ENCODE measurements at regions not wholly inside any gene's neighbourhood (a gene's known extent, or its start where the extent isn't known, plus 50 kb on each side); places are given as distances from the start of the nearest gene placed in this dataset.
A peak's percentile ranks its signal among the peaks of the same experiment; 100 is the strongest.
"Not testable (repeated sequence)": the region's sequence is repeated elsewhere in the genome, so short reads cannot be mapped to it uniquely, and the experiment has no call there.

- TF ChIP-seq CTCF (IDR thresholded peaks at IDR 0.05; ENCODE audit: unreplicated experiment) = peak; percentile 29
- H3K9me3 Mint-ChIP-seq (ENCODE audit: low read depth, unreplicated experiment); H3K36me3 Mint-ChIP-seq (ENCODE audit: insufficient read depth, unreplicated experiment); CTCF ChIA-PET; H3K4me1 Mint-ChIP-seq (ENCODE audit: low read depth, unreplicated experiment); DNase-seq; intact Hi-C loops (cut with micrococcal nuclease; ENCODE audit: unreplicated experiment); BruUV-seq (replicated peaks); H3K27ac Mint-ChIP-seq (ENCODE audit: unreplicated experiment); H3K4me3 Mint-ChIP-seq (ENCODE audit: low read depth, unreplicated experiment); H3K27me3 Mint-ChIP-seq (ENCODE audit: unreplicated experiment): not testable (repeated sequence)
Observed at GRCh38 chr18:8920856-8921787, 181.4 kb upstream of the NDUFV2 start.

GRCh38 chr18:8926464-8926863 is 176.0 kb upstream of the NDUFV2 start:
- H3K4me3 Mint-ChIP-seq (ENCODE audit: low read depth, unreplicated experiment) = no peak overlapping the region
- H3K9me3 Mint-ChIP-seq (ENCODE audit: low read depth, unreplicated experiment) = peaks cover 14% of the 10 kb centered on the region
- no peaks in the 10 kb centered on the region for H3K27me3 Mint-ChIP-seq (ENCODE audit: unreplicated experiment)
- no peak for TF ChIP-seq CTCF (IDR thresholded peaks at IDR 0.05; ENCODE audit: unreplicated experiment)
- no TSS peak for BruUV-seq (replicated peaks)
- CTCF ChIA-PET = no interaction called here
- peaks cover 6% of the 10 kb centered on the region for H3K4me1 Mint-ChIP-seq (ENCODE audit: low read depth, unreplicated experiment)
- H3K36me3 Mint-ChIP-seq (ENCODE audit: insufficient read depth, unreplicated experiment) = no peaks in the 10 kb centered on the region
- intact Hi-C loops (cut with micrococcal nuclease; ENCODE audit: unreplicated experiment) = no loop called here
- no peak overlapping the region for H3K27ac Mint-ChIP-seq (ENCODE audit: unreplicated experiment)
- no peak for DNase-seq

GRCh38 chr18:8928044-8928443 is 174.5 kb upstream of the NDUFV2 start:
- BruUV-seq (replicated peaks) = no TSS peak
- no peak for TF ChIP-seq CTCF (IDR thresholded peaks at IDR 0.05; ENCODE audit: unreplicated experiment)
- CTCF ChIA-PET = no interaction called here
- Mint-ChIP-seq H3K4me1 (ENCODE audit: low read depth, unreplicated experiment) (peaks cover 5% of the 10 kb centered on the region), H3K27ac (ENCODE audit: unreplicated experiment) (no peak overlapping the region), H3K27me3 (ENCODE audit: unreplicated experiment) (no peaks in the 10 kb centered on the region), H3K9me3 (ENCODE audit: low read depth, unreplicated experiment) (peaks cover 11% of the 10 kb centered on the region), H3K4me3 (ENCODE audit: low read depth, unreplicated experiment) (no peak overlapping the region), H3K36me3 (ENCODE audit: insufficient read depth, unreplicated experiment) (no peaks in the 10 kb centered on the region)
- DNase-seq = no peak
- intact Hi-C loops (cut with micrococcal nuclease; ENCODE audit: unreplicated experiment) = no loop called here

GRCh38 chr18:8928847-8929780 is 173.4 kb upstream of the NDUFV2 start:
- CTCF ChIA-PET = no interaction called here
- Mint-ChIP-seq H3K27ac (ENCODE audit: unreplicated experiment) (no peak overlapping the region), H3K36me3 (ENCODE audit: insufficient read depth, unreplicated experiment) (no peaks in the 10 kb centered on the region), H3K9me3 (ENCODE audit: low read depth, unreplicated experiment) (peaks cover 12% of the 10 kb centered on the region), H3K4me1 (ENCODE audit: low read depth, unreplicated experiment) (peaks cover 15% of the 10 kb centered on the region), H3K4me3 (ENCODE audit: low read depth, unreplicated experiment) (no peak overlapping the region), H3K27me3 (ENCODE audit: unreplicated experiment) (no peaks in the 10 kb centered on the region)
- no TSS peak for BruUV-seq (replicated peaks)
- intact Hi-C loops (cut with micrococcal nuclease; ENCODE audit: unreplicated experiment) = no loop called here
- DNase-seq = no peak
- TF ChIP-seq CTCF (IDR thresholded peaks at IDR 0.05; ENCODE audit: unreplicated experiment) = no peak

Data from Calu3 (cell line).